Psoas muscle (tissue), 7 donors: ENCODE measurements at regions not wholly inside any gene's neighbourhood (a gene's known extent, or its start where the extent isn't known, plus 50 kb on each side); places are given as distances from the start of the nearest gene placed in this dataset.

ENCODE experiments used
- ATAC-seq, 4 donors: fragments of 200-7000 bp; cut with Tn5 transposase; one replicate each; pipeline ENCODE4 v1.9.1; 2020; ENCODE audit warnings: moderate library complexity in 3 of 4, mild to moderate bottlenecking in 2 of 4
- DNase-seq, 2 donors: peaks; one replicate each; pipeline ENCODE4 v3.0.0-alpha.2; 2020
- H3K27ac ChIP-seq: fragments of 200-600 bp; one replicate; pipeline ENCODE4 v1.8.0; 2022
- H3K27me3 ChIP-seq, 3 donors: fragments of 200-600 bp in 1 of 3; one replicate each; pipeline versions ENCODE4 v1.6.1 to v1.8.0; 2013 to 2022; ENCODE audit warnings: low read length in 2 of 3, mild to moderate bottlenecking in 2 of 3, moderate library complexity in 1 of 3; ENCODE audit not compliant: insufficient read depth in 3 of 3
- H3K36me3 ChIP-seq, 2 donors: fragments of 200-600 bp in 1 of 2; one replicate each; pipeline versions ENCODE4 v1.6.1 to v1.8.0; 2013 to 2022; ENCODE audit warnings: low read depth in 1 of 2, mild to moderate bottlenecking in 1 of 2, moderate library complexity in 1 of 2; ENCODE audit not compliant: insufficient read depth in 1 of 2
- H3K4me1 ChIP-seq: fragments of 200-600 bp; one replicate; pipeline ENCODE4 v1.8.0; 2022
- H3K4me3 ChIP-seq: fragments of 200-600 bp; one replicate; pipeline ENCODE4 v1.8.0; 2022; ENCODE audit warnings: mild to moderate bottlenecking
- H3K9me3 ChIP-seq: fragments of 200-600 bp; one replicate; pipeline ENCODE4 v1.8.0; 2022
- WGBS, 3 donors: extraction: QIAGEN DNeasy Blood & Tissue Kit; methylation state at CpG; one replicate each; pipeline versions ENCODE4 v1.1.6 to v1.1.7; 2013; 5-methylcytosine and 5-hydroxymethylcytosine counted together
- intact Hi-C, 2 donors: fragments of 100-400 bp; cut with DNase I; formaldehyde crosslinking; loops; one replicate each; pipeline versions ENCODE4 v1.11.0 to v1.14.2; 2022
- TF ChIP-seq, protein P1 (sequence below): fragments of 200-600 bp; IDR thresholded peaks from one replicate; pipeline ENCODE4 v1.8.0; 2022; ENCODE audit warnings: antibody characterized with exemption
- donor health status: healthy with polysubstance abuse.
- donor health status: DM: no; HTN: no; CAD: no; lungs with moderate emphysema.
- donor health status: Bipolar disorder and iron deficiency.
- donor health status: healthy.
- donor health status: DM: yes; HTN: yes; CAD: no.
- donor health status: DM: no; HTN: no; CAD: no.
- donor health status: DM: yes; HTN: yes; CAD: no.

DNA sequence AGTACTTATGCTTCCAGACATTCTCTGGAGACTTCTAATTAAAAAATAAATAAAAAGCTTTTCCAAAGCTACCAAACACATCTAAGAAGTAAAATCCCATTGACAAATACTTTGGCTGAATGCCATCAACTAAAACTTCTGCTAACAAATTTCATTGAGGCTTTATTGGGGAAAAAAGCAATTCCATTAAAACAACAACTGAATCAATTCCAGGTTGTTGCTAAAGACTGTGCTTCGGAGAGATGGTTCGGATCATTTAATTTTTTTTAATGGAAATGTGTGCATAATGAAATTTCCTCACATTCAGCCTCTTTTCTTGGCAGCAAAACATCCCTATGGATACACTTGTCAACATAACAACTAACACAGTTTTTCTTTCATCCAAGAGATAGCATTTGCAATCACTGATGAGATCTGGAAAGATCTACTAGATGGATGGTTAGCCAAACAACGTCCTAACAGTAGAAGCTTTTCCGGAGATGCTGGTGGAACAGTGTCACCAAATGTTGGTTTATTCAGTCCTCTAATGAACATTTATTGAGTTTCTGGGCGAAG is 446.1 kb upstream of the FAM98A start:
- no peaks in the 10 kb centered on the region for H3K27me3 ChIP-seq
- H3K4me3 ChIP-seq = no peak overlapping the region
- WGBS, 3 donors = 30 to 43% (median 31%) methylated on average over 5 of the region's 5 CpGs
- no peaks in the 10 kb centered on the region for H3K9me3 ChIP-seq
- ATAC-seq (no peak), DNase-seq (no peak)
- TF ChIP-seq, protein P1, sequence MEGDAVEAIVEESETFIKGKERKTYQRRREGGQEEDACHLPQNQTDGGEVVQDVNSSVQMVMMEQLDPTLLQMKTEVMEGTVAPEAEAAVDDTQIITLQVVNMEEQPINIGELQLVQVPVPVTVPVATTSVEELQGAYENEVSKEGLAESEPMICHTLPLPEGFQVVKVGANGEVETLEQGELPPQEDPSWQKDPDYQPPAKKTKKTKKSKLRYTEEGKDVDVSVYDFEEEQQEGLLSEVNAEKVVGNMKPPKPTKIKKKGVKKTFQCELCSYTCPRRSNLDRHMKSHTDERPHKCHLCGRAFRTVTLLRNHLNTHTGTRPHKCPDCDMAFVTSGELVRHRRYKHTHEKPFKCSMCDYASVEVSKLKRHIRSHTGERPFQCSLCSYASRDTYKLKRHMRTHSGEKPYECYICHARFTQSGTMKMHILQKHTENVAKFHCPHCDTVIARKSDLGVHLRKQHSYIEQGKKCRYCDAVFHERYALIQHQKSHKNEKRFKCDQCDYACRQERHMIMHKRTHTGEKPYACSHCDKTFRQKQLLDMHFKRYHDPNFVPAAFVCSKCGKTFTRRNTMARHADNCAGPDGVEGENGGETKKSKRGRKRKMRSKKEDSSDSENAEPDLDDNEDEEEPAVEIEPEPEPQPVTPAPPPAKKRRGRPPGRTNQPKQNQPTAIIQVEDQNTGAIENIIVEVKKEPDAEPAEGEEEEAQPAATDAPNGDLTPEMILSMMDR = no peak
- H3K36me3 ChIP-seq = no peaks in the 10 kb centered on the region
- no peaks in the 10 kb centered on the region for H3K4me1 ChIP-seq
- no peak overlapping the region for H3K27ac ChIP-seq
- intact Hi-C loops = no loop called here

DNA sequence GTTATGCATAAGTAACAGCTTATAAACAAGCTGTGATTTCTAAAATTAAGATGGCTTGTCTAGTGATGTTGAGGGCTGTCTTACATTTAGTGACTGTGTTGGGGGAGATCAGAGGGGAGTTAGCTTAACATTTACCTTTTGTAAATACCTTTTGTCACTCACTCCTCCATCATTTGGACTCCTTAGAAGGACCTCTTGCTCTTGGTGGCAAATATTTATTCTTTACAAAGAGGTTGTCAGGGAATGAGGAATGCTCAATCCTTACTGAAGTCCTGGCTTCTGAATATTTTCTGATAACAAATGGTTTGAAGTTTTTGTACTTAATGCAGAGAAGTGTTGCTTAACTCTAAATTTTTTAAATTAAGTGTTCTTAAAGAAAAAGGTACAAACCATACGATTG is 438.8 kb upstream of the FAM98A start:
- ATAC-seq (no peak), DNase-seq (no peak)
- H3K9me3 ChIP-seq = no peaks in the 10 kb centered on the region
- WGBS, 3 donors = 82 to 88% (median 88%) methylated on average over 1 of the region's 1 CpG
- intact Hi-C loops = no loop called here
- H3K4me3 ChIP-seq = no peak overlapping the region
- H3K27me3 ChIP-seq = no peaks in the 10 kb centered on the region
- no peak overlapping the region for H3K27ac ChIP-seq
- TF ChIP-seq, protein P1 = no peak
- H3K4me1 ChIP-seq = no peaks in the 10 kb centered on the region
- no peaks in the 10 kb centered on the region for H3K36me3 ChIP-seq

DNA sequence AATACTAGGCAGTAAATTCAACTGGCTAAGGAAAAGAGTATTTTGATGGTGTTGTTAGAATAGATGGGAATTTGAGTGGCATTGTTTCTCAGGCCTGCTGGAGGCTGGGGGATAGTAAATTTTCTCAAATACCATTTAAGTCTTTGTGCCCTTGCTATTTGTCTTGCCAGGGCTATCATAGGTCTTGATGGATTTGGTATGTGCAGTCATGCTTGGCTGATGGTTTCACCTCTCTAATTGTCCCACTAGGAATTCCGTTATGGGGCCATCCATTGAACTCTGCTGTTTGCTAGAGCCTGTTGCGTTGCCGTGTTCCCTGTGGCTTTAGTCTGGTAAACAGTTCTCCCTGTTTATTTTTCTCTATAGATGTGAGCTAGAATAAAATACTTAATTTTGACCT is 438.1 kb upstream of the FAM98A start:
- 39 to 60% (median 44%) methylated on average over 3 of the region's 3 CpGs for WGBS, 3 donors
- TF ChIP-seq, protein P1 = no peak

DNA sequence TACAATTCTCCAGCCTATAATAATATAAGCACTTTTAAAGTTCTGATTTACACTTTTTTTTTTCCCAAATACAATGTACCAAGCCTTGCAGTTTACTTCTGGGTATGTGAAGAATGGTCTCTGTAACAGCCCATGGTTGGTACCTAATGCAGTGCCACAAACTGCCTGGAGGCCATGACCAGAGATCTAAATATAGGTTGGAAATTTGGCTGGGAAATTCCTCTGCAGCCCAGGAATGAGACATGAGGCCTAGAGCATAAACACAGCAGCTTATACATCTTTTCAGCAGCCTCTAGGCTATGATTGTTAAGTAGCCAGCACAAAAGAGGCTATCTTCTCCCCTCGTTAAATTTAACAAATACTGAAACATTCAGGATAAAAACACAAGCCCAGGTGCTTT is 432.0 kb upstream of the FAM98A start:
- H3K27ac ChIP-seq = no peak overlapping the region

More for the DNA sequence above, 438.1 kb upstream of the FAM98A start:
- Histone ChIP-seq H3K27ac (no peak overlapping the region), H3K36me3 (no peaks in the 10 kb centered on the region), H3K4me3 (no peak overlapping the region), H3K4me1 (no peaks in the 10 kb centered on the region), H3K27me3 (no peaks in the 10 kb centered on the region), H3K9me3 (no peaks in the 10 kb centered on the region)
- no peak for ATAC-seq
- DNase-seq = no peak
- intact Hi-C loops = no loop called here

More for the DNA sequence above, 432.0 kb upstream of the FAM98A start:
- WGBS, 3 donors = 51 to 63% (median 58%) methylated on average over 1 of the region's 1 CpG
- no peaks in the 10 kb centered on the region for H3K9me3 ChIP-seq
- no peaks in the 10 kb centered on the region for H3K36me3 ChIP-seq
- intact Hi-C loops = no loop called here
- ATAC-seq (no peak), DNase-seq (no peak)
- H3K4me3 ChIP-seq = no peak overlapping the region
- H3K27me3 ChIP-seq = no peaks in the 10 kb centered on the region
- no peaks in the 10 kb centered on the region for H3K4me1 ChIP-seq
- TF ChIP-seq, protein P1 = no peak
